Stimulated activated CD8-positive, alpha-beta memory T cell treated with anti-CD3 and anti-CD28 coated beads, Interleukin-4, amount 100 ng/mL, for 24 hours (primary cell): ENCODE measurements at regions not wholly inside any gene's neighbourhood (a gene's known extent, or its start where the extent isn't known, plus 50 kb on each side); places are given as distances from the start of the nearest gene placed in this dataset.

Experiments used
- DNase-seq: peaks from one replicate; pipeline ENCODE4 v3.0.0-alpha.2; 2020; ENCODE audit warnings: low read depth

- no peak for DNase-seq
Measured at GRCh38 chr20:17816804-17817587, 117.2 kb downstream of the BANF2 start.

GRCh38 chr20:17811628-17811965 lies 111.8 kb downstream of the BANF2 start:
- no peak for DNase-seq

- DNase-seq, result no peak
Measured at GRCh38 chr20:17810847-17811627, 111.3 kb downstream of the BANF2 start.

GRCh38 chr20:17810062-17810631 lies 110.4 kb downstream of the BANF2 start:
- no peak for DNase-seq

DNA sequence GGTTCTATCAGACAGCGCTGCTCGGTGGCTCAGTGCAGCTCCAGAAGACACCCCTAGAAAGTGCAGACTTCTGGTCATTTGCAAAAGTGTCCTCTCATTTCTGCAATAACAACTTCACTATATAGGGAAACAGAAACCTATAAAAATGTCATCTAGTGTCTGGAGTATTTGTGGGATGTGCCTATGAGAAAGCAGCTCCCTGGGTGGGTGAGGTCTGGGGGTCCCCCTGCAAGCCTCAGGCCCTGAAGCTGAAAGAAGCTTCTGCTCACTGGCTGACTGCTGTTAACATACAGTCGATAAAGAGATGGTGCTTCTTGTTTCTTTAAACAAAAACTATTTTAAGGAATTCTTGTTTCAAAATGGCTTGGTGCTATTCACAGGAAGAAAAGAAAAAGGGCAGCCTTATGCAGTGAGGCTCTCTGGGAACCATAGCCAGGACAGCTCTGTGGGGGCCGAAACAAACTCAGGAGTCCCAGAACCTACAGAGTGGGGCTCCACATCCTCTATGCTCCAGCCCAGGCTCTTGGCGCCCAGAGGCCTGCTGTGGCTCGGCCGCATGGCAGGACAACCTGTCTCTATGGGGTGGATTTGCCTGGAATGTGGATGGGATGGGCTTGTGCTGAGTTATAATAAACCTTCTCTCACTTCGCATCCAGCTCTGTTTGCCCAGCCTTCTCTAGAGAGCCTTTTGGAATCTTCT lies 109.7 kb downstream of the BANF2 start:
- no peak for DNase-seq

- DNase-seq, result no peak
Measured at GRCh38 chr20:17808782-17809181, 109.0 kb downstream of the BANF2 start.

GRCh38 chr20:17808357-17808756 lies 108.6 kb downstream of the BANF2 start:
- DNase-seq, result no peak

GRCh38 chr20:17807651-17808050 lies 107.9 kb downstream of the BANF2 start:
- DNase-seq, result no peak

- DNase-seq, result no peak
Measured at GRCh38 chr20:17806739-17807441, 107.1 kb downstream of the BANF2 start.

DNA sequence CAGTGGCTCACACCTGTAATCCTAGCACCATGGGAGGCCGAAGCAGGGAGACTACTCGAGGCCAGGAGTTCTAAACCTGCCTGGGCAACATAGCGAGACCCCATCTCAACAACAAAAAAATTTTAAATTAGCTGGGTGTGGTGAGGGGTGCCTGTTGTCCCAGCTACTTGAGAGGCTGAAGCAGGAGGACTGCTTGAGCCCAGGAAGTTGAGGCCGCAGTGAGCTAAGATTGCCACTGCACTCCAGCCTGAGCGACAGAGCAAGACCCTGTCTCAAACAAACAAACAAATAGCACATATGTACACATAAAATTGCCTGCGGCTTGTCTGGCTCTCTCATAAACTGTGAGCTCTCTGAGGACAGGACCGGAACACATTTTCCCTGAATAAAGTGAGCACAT lies 106.3 kb downstream of the BANF2 start:
- DNase-seq, result no peak

- DNase-seq, result no peak
Measured at GRCh38 chr20:17803765-17804164, 104.0 kb downstream of the BANF2 start.

DNA sequence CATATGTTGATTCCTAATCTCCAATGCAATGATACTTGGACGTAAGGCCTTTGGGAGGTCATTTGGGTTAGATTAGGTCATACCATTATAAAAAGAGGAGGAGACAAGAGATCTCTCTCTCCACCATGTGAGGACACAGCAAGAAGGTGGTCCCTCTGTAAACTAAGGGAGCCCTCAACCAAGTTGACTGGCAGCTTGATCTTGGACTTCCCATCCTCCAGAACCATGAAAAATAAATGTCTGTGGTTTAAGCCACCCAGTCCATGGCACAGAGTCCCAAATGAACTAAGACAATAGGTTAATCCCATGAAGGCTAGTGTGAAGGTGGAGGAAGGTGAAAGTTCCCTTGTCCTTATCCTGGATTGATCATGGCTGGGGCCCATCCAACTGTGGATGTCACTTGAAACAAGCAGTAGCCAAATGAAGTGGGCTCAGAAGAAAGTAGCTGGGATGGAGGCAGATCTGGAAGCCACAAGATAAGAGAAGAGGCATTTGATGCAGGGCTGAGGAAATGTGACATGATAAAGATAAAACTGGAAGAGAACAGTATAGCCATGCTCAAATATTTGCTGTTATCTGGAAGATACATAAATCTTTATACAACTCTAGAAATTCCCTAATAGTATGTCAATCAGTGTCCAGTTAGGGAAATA lies 99.9 kb downstream of the BANF2 start:
- DNase-seq, result no peak

GRCh38 chr20:17798601-17799000 lies 98.8 kb downstream of the BANF2 start:
- DNase-seq, result no peak

DNA sequence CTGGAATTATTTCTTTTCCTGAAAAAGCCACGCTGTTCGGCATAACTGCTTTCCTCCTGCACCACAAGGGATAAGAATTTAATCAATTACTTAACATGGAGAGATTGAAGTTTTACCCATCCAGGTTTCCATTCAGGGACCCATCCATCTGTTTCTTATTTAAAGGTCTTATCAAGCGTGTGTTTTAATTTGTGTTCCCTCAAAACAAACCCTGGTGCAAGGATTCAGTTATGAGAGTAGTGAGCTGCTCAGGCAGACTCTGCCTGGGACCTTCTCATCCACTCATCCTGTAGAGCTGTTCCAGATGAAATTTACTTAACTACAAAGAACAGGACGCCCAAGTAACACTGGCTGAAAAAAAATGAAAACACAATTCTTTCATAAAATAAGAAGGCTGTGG lies 97.8 kb downstream of the BANF2 start:
- DNase-seq, result no peak

GRCh38 chr20:17797161-17797560 lies 97.4 kb downstream of the BANF2 start:
- no peak for DNase-seq

DNA sequence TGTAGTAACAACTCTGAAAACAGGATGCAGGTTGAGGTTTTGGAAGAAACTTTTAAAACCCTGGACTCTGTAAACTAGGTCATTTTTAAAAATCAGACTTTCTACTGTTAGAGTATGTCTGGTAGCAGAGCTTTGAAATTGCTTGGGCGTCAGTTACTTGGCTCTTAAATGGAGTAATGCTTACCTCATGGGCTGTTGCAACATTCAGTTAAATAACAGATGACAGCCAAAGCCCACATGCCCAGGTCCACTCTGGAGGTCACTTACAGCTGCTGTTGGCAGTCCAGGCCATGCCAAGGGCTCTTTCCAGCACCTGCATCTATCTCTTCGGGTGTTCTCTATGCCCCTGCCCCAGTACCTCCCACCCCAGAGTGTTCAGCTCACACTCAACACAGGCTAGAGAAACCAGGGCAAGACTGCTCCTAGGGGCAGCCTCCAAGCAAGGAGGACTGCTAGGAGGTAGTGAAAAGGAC lies 96.4 kb downstream of the BANF2 start:
- DNase-seq, result no peak

GRCh38 chr20:17795501-17796071 lies 95.8 kb downstream of the BANF2 start:
- DNase-seq, result no peak

DNA sequence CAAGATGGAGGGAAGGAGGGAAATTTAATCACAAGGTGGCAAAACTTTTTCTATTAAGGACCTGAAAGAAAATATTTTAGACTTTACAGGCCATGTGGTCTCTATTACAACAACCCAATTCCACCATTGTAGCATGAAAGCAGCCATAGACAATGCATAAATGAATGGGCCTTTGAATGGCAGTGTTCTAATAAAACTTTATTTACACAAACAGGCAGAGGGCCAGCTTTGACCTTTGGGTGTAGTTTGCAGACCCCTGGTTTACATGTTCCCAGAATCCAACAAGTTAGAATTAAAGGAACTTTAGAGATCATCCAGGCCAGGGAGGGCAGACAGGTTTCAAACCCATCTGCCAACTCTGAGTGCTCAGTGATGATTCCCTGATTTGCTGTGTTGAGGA lies 95.2 kb downstream of the BANF2 start:
- no peak for DNase-seq

- DNase-seq, result no peak
Measured at GRCh38 chr20:17794400-17794799, 94.6 kb downstream of the BANF2 start.

- DNase-seq, result no peak
Measured at GRCh38 chr20:17793986-17794385, 94.2 kb downstream of the BANF2 start.

DNA sequence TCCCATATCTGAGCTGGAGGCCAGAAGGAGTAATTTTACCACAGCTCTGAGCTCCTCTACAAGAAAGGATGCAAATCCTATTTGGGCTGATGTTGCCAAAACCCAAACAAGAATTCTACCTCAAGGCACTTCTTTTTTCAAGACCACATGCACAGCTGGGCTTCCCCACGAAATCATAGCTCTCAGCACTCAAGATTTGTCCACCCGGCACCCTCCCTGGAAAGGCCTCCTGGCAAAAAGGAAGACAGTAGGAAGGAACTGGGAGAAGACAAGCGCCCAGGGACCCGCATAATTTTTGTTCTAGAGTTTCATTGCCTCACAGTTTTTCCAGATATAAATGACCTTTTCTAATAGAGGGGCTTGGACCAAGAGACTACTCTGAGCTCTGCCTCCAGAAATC lies 90.5 kb downstream of the BANF2 start:
- DNase-seq, result no peak
